Activated T-cell treated with anti-CD3 and anti-CD28 coated beads, Interleukin-2, amount 50 U/mL, for 72 hours (primary cell): ENCODE measurements at regions not wholly inside any gene's neighbourhood (a gene's known extent, or its start where the extent isn't known, plus 50 kb on each side); places are given as distances from the start of the nearest gene placed in this dataset.

Source experiments
- ATAC-seq, 2 donors: fragments of 150-1000 bp; cut with Tn5 transposase; replicated peaks in 1 of 2; 2 replicates each; pipeline ENCODE4 v1.10.0; 2021; ENCODE audit warnings: moderate library complexity in 2 of 2, mild to moderate bottlenecking in 1 of 2
- DNase-seq, 2 donors: peaks; one replicate each; pipeline ENCODE4 v3.0.0; 2021 to 2022; ENCODE audit warnings: mixed read lengths in 1 of 2
- H3K27ac Mint-ChIP-seq: one replicate; pipeline ENCODE4 v1.8.0; 2022; ENCODE audit warnings: mild to moderate bottlenecking, moderate library complexity, mixed read lengths
- H3K27me3 Mint-ChIP-seq: one replicate; pipeline ENCODE4 v1.8.0; 2022; ENCODE audit warnings: low read depth, mixed read lengths
- H3K36me3 Mint-ChIP-seq, 2 donors: one replicate each; pipeline ENCODE4 v1.8.0; 2022; ENCODE audit warnings: mixed read lengths in 2 of 2, mild to moderate bottlenecking in 1 of 2; ENCODE audit not compliant: insufficient read depth in 2 of 2
- H3K4me1 Mint-ChIP-seq: one replicate; pipeline ENCODE4 v1.8.0; 2022; ENCODE audit warnings: low read depth, mixed read lengths
- H3K4me3 Mint-ChIP-seq, 2 donors: one replicate each; pipeline ENCODE4 v1.8.0; 2022; ENCODE audit warnings: mild to moderate bottlenecking in 2 of 2, mixed read lengths in 2 of 2, moderate library complexity in 2 of 2
- H3K9me3 Mint-ChIP-seq, 2 donors: one replicate each; pipeline ENCODE4 v1.8.0; 2022; ENCODE audit warnings: mixed read lengths in 2 of 2

GRCh38 chr13:103351035-103351828, 285.0 kb upstream of the SLC10A2 start:
- Mint-ChIP-seq H3K27ac (no peak overlapping the region), H3K4me3 (no peak overlapping the region), H3K9me3 (peaks cover 9 to 10% of the 10 kb centered on the region in 2 donors), H3K36me3 (peaks cover 0 to 1% of the 10 kb centered on the region in 2 donors), H3K27me3 (no peaks in the 10 kb centered on the region), H3K4me1 (no peaks in the 10 kb centered on the region)
- ATAC-seq: no peak
- DNase-seq: no peak

GRCh38 chr13:103350147-103350546, 283.9 kb upstream of the SLC10A2 start:
- Mint-ChIP-seq H3K27ac (no peak overlapping the region), H3K36me3 (peaks cover 0 to 1% of the 10 kb centered on the region in 2 donors), H3K4me1 (no peaks in the 10 kb centered on the region), H3K4me3 (no peak overlapping the region), H3K27me3 (no peaks in the 10 kb centered on the region), H3K9me3 (peaks cover 8 to 11% of the 10 kb centered on the region in 2 donors)
- no peak for ATAC-seq
- DNase-seq: no peak

GRCh38 chr13:103349211-103349980, 283.2 kb upstream of the SLC10A2 start:
- H3K4me3 Mint-ChIP-seq: no peak overlapping the region
- peaks cover 12 to 13% of the 10 kb centered on the region in 2 donors for H3K9me3 Mint-ChIP-seq
- peaks cover 0 to 1% of the 10 kb centered on the region in 2 donors for H3K36me3 Mint-ChIP-seq
- no peaks in the 10 kb centered on the region for H3K27me3 Mint-ChIP-seq
- no peak overlapping the region for H3K27ac Mint-ChIP-seq
- no peaks in the 10 kb centered on the region for H3K4me1 Mint-ChIP-seq
- ATAC-seq: no peak
- no peak for DNase-seq

GRCh38 chr13:103335241-103335640, 269.0 kb upstream of the SLC10A2 start:
- Mint-ChIP-seq H3K36me3 (no peaks in the 10 kb centered on the region), H3K4me1 (no peaks in the 10 kb centered on the region), H3K27me3 (no peaks in the 10 kb centered on the region), H3K27ac (no peak overlapping the region), H3K9me3 (peaks cover under 1 to 6% of the 10 kb centered on the region in 2 donors), H3K4me3 (no peak overlapping the region)
- ATAC-seq (no peak), DNase-seq (no peak)

GRCh38 chr13:103331924-103332323, 265.7 kb upstream of the SLC10A2 start:
- no peak overlapping the region for H3K4me3 Mint-ChIP-seq
- H3K27me3 Mint-ChIP-seq: no peaks in the 10 kb centered on the region
- H3K36me3 Mint-ChIP-seq: no peaks in the 10 kb centered on the region
- DNase-seq: no peak
- H3K27ac Mint-ChIP-seq: no peak overlapping the region
- peaks cover 0 to 6% of the 10 kb centered on the region in 2 donors for H3K9me3 Mint-ChIP-seq
- no peak for ATAC-seq
- H3K4me1 Mint-ChIP-seq: no peaks in the 10 kb centered on the region

- ATAC-seq (no peak), DNase-seq (no peak)
- no peaks in the 10 kb centered on the region for H3K36me3 Mint-ChIP-seq
- H3K27ac Mint-ChIP-seq: no peak overlapping the region
- peaks cover 2 to 4% of the 10 kb centered on the region in 2 donors for H3K9me3 Mint-ChIP-seq
- no peak overlapping the region for H3K4me3 Mint-ChIP-seq
- H3K27me3 Mint-ChIP-seq: no peaks in the 10 kb centered on the region
- no peaks in the 10 kb centered on the region for H3K4me1 Mint-ChIP-seq
Measured at GRCh38 chr13:103328899-103329298, 262.7 kb upstream of the SLC10A2 start.

GRCh38 chr13:103326326-103326725, 260.1 kb upstream of the SLC10A2 start:
- H3K27ac Mint-ChIP-seq: no peak overlapping the region

GRCh38 chr13:103325672-103326071, 259.5 kb upstream of the SLC10A2 start:
- Mint-ChIP-seq H3K27ac (no peak overlapping the region), H3K4me3 (no peak overlapping the region), H3K4me1 (no peaks in the 10 kb centered on the region), H3K27me3 (no peaks in the 10 kb centered on the region), H3K36me3 (no peaks in the 10 kb centered on the region), H3K9me3 (peaks cover 0 to 2% of the 10 kb centered on the region in 2 donors)
- no peak for ATAC-seq
- DNase-seq: no peak

More at GRCh38 chr13:103326326-103326725, 260.1 kb upstream of the SLC10A2 start:
- H3K4me1 Mint-ChIP-seq: no peaks in the 10 kb centered on the region
- no peaks in the 10 kb centered on the region for H3K36me3 Mint-ChIP-seq
- ATAC-seq: no peak
- no peak overlapping the region for H3K4me3 Mint-ChIP-seq
- H3K9me3 Mint-ChIP-seq: peaks cover 0 to 2% of the 10 kb centered on the region in 2 donors
- no peaks in the 10 kb centered on the region for H3K27me3 Mint-ChIP-seq
- DNase-seq: no peak

GRCh38 chr13:103324641-103325040, 258.4 kb upstream of the SLC10A2 start:
- no peak overlapping the region for H3K4me3 Mint-ChIP-seq
- ATAC-seq (no peak), DNase-seq (no peak)
- no peak overlapping the region for H3K27ac Mint-ChIP-seq
- no peaks in the 10 kb centered on the region for H3K36me3 Mint-ChIP-seq
- H3K4me1 Mint-ChIP-seq: no peaks in the 10 kb centered on the region
- H3K9me3 Mint-ChIP-seq: peaks cover 0 to 2% of the 10 kb centered on the region in 2 donors
- H3K27me3 Mint-ChIP-seq: no peaks in the 10 kb centered on the region

- no peak for DNase-seq
- Mint-ChIP-seq H3K27me3 (no peaks in the 10 kb centered on the region), H3K27ac (no peak overlapping the region), H3K4me1 (no peaks in the 10 kb centered on the region), H3K9me3 (peaks cover 3 to 7% of the 10 kb centered on the region in 2 donors), H3K4me3 (no peak overlapping the region), H3K36me3 (no peaks in the 10 kb centered on the region)
- ATAC-seq: no peak
Measured at GRCh38 chr13:103315711-103316110, 249.5 kb upstream of the SLC10A2 start.

- Mint-ChIP-seq H3K4me3 (no peak overlapping the region), H3K27me3 (no peaks in the 10 kb centered on the region), H3K27ac (no peak overlapping the region), H3K4me1 (no peaks in the 10 kb centered on the region), H3K36me3 (no peaks in the 10 kb centered on the region), H3K9me3 (peaks cover 8 to 13% of the 10 kb centered on the region in 2 donors)
- DNase-seq (no peak), ATAC-seq (no peak)
Measured at GRCh38 chr13:103312467-103312866, 246.2 kb upstream of the SLC10A2 start.

GRCh38 chr13:103308667-103309066, 242.4 kb upstream of the SLC10A2 start:
- H3K9me3 Mint-ChIP-seq: peaks cover 8 to 13% of the 10 kb centered on the region in 2 donors
- no peaks in the 10 kb centered on the region for H3K4me1 Mint-ChIP-seq
- H3K27me3 Mint-ChIP-seq: no peaks in the 10 kb centered on the region
- H3K4me3 Mint-ChIP-seq: no peak overlapping the region
- DNase-seq: no peak
- no peaks in the 10 kb centered on the region for H3K36me3 Mint-ChIP-seq
- ATAC-seq: no peak
- H3K27ac Mint-ChIP-seq: no peak overlapping the region

GRCh38 chr13:103306163-103306562, 239.9 kb upstream of the SLC10A2 start:
- no peak overlapping the region for H3K4me3 Mint-ChIP-seq
- peaks cover 7 to 13% of the 10 kb centered on the region in 2 donors for H3K9me3 Mint-ChIP-seq
- no peaks in the 10 kb centered on the region for H3K4me1 Mint-ChIP-seq
- ATAC-seq (no peak), DNase-seq (no peak)
- no peak overlapping the region for H3K27ac Mint-ChIP-seq
- H3K36me3 Mint-ChIP-seq: no peaks in the 10 kb centered on the region
- H3K27me3 Mint-ChIP-seq: no peaks in the 10 kb centered on the region
